Hematopoietic multipotent progenitor cell treated with erythropoietin and hydrocortisone succinate and interleukin-3 and kit ligand, for 8 days (in vitro differentiated cells): ENCODE measurements at regions not wholly inside any gene's neighbourhood (a gene's known extent, or its start where the extent isn't known, plus 50 kb on each side); places are given as distances from the start of the nearest gene placed in this dataset.
A peak's percentile ranks its signal among the peaks of the same experiment; 100 is the strongest.

Experiments used
- DNase-seq: peaks from one replicate; pipeline ENCODE4 v3.0.0-alpha.2; 2015

DNA sequence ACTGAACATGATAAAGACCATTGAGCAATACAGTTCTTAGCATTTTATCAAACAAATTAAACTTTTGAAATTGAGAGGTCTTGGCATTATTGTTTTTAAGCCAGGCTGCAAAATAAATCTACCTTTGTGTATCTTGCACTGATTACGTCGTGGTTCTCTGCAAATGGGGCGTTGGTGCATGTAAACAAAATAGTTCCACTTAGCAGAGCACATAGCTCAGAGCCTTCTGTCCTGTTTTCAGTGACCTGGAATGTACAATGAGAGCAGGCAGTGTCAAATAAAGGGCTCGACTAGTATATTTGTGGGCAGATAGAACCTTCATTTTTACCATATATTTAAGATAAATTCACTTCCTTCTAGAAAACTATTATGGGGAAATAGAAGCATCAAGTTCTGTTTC lies 333.9 kb upstream of the SMIM30 start:
- no peak for DNase-seq

DNA sequence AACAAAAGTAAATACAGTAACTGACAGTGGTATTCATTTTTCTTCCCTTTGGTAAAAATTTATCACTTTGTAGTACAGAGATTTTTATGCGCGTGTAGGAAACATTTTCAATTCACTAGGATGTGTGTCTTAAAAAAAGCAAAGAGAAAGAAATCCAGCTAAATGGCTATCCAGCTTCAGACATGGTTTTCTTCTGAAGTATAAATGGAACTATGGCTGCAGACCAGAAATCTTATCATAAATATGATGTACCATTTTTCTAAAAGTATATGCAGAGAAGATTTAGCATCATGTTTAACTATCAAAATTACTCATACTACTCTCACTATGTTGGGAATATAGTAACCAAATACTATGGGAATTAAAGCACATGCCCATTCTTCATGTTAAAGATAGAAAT lies 328.4 kb upstream of the SMIM30 start:
- DNase-seq = no peak

DNA sequence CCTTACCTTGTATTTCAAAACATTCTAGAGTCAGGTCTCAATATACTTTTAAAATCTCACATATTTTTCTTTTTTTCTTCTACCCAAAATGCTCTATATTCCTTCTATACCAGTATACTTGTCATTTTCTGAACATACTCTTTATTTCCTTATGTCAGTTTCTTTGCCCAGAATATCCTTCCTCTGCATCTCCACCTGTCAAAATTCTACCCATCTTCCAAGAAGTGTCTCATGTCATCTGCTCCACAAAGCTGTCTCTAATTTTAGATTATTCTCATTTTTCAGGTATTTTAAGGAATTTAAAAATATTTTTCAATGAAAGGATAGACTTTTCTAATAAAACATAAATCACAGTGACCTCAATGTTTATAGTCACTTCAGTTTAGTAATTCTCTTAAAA lies 328.0 kb upstream of the SMIM30 start:
- no peak for DNase-seq

GRCh38 chr7:113444261-113444660 lies 325.9 kb upstream of the SMIM30 start:
- no peak for DNase-seq

- no peak for DNase-seq
Measured at GRCh38 chr7:113440173-113440572, 321.8 kb upstream of the SMIM30 start.

DNA sequence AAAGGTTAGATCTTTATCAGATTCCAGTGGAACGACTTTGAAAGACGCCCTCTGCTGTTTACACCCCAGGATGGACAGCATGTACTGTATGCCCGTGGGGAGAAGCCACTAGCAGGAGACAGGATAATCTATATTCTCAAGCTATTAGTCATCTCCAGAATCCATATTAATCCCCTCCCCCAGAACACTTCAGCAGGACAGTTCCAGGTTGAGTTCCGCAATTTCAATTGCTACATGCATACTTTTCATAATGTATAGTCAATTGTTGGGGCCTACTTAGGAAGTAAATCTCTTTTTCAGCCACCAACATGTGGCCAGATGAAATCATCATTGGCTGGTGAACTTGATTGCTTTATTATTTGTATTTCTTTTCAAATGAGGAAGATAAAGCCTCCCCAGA lies 313.1 kb upstream of the SMIM30 start:
- no peak for DNase-seq

GRCh38 chr7:113424185-113424817 lies 305.9 kb upstream of the SMIM30 start:
- DNase-seq = no peak

- DNase-seq = peak; percentile 90
Measured at GRCh38 chr7:113421696-113422330, 303.5 kb upstream of the SMIM30 start.

DNA sequence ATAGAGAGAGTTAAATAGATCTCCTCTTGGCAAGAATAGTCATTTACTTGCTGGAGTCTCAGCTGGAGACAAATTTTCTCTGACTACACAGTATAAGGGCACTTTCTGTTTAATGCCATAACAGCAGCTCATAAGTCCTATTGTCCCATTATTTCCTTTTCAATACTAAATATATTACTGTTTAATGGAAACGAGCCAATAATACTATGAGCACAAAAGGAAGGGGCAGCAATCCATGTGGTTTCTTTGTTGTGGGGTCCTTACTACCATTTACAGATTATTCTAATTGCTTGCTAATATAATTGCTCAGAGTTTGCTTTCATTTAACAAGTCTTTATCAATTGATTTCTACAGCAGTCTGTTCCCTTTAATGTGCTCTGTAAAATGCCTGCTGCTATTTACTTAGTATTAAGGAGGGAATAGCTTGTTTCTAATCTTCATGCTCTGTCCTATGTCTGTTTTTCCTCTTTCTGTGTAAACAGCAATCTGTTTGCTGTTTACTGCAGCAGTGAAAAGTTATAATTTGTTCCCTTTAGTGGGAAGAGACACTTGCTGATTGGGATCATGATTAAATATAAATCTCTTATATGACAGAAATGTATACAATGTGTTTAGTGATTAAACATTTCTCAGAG lies 296.2 kb upstream of the SMIM30 start:
- DNase-seq = no peak

DNA sequence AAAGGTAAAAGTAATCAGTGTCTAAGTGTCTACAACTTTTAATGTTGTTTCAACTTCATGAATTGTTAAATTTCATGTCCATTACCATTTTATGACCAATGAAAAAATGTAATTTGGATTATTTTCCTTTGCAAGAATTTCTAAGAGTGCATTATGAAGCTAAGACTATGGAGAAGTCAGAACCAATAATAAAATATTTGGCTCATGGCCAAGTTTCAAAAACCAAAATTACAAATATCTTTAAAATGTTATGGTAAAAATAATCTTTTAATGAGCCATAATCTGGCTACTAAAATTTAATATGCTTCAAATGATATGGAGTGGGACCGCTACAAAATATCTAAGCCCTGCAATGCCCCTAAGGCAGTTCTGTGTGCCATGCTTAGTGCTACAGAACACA lies 294.1 kb upstream of the SMIM30 start:
- no peak for DNase-seq

DNA sequence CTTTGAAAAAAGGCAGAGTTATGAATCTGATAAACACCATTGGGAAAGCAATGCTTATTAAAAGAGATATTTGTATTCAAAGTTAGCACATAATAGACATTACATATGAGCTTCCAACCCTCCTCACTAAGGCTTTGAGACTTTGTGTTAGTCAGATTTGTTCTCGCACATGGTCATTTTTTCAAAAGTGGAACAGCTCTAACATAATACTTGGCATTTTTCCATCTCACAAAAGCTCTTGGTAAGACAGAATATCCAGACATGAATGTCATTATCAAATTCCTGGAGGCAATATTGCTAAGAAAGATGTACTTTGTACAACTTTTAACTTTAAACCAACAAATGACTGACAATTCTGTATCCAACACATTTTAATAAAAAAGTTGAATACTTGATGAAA lies 292.4 kb upstream of the SMIM30 start:
- no peak for DNase-seq

DNA sequence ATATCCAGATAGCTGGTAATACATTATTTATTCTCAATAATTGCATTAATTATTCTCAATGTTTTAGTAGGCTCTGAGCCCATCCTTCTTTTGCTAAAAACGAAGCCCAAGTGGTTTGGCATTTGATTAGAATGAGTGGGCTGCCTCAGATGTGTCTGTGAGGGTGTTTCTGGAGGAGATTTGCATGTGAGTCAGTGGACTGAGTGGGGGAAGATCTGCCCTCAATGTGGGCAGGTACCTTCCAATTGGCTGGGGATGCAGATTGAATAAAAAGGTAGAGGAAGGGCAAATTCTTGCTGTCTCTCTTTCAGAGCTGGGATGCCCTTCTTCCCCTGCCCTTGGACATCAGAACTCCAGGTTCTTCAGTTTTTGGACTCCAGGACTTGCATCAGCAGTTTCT lies 290.6 kb upstream of the SMIM30 start:
- no peak for DNase-seq

GRCh38 chr7:113405296-113406056 lies 287.1 kb upstream of the SMIM30 start:
- DNase-seq = no peak

GRCh38 chr7:113404245-113404644 lies 285.9 kb upstream of the SMIM30 start:
- peak; percentile 27 for DNase-seq

GRCh38 chr7:113402482-113402881 lies 284.1 kb upstream of the SMIM30 start:
- DNase-seq = no peak

GRCh38 chr7:113402005-113402404 lies 283.7 kb upstream of the SMIM30 start:
- no peak for DNase-seq

DNA sequence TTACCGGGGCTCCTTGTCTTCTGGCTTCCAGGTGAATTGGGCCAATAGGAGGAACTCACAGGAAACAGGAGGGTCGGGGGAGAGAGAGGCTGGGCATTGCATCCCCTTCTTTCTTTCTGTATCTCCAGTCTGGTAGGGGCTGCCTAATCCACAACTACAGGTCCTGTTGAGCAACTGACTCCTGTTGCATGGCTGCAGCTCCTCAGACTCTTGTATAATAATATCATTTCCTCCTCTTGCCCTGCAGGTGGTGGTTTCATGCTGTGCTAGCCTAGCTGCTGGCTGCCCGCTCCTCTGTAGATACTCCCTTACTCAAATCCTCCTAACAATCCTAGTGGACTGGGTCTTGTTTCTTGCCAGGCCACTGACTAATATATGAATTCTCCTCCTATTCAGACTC lies 276.5 kb upstream of the SMIM30 start:
- no peak for DNase-seq

GRCh38 chr7:113392841-113393540 lies 274.6 kb upstream of the SMIM30 start:
- no peak for DNase-seq

GRCh38 chr7:113392421-113392820 lies 274.1 kb upstream of the SMIM30 start:
- no peak for DNase-seq

DNA sequence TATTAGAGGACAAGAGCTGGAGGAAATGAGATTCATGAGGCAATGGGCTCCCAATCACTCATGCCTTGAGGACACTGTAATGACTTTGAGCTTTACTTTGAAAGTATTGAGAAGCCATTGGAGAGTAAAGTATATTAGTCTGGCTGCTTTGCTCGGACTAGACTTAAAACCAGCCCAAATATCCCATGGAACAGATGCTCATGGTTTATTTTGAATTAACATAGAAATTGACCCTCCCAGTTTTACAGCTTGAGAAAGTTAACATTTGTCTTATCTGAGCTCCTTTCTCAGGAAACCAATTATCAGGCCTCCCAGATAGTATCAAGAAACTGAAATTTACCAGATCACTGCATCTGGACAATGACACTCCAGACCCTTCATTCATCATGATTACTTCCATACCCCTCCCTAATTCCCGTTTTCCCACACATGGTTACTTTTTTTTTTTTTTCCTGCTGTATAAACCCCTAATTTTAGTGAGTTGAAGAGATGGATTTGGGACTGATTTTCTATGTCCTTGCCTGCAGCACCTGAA lies 270.8 kb upstream of the SMIM30 start:
- no peak for DNase-seq

DNA sequence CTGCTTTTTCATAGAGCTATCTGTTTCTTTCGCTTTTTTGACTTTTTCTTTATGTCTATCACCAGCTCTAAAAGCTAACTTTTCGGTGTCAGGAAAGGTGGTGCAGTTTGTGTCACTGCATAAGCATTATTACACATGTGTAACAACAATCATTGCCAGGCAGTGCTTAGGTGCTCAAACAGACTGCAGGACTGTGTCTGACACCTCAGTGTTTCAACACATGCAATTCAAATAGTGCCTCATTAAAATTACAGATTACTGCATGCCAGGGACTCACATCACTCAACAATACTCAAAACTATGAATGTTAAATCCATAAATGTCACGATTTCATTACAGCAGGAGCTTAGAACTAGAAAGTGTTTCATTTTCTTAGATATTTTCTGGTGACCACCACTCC lies 265.3 kb upstream of the SMIM30 start:
- no peak for DNase-seq

GRCh38 chr7:113379746-113380145 lies 261.4 kb upstream of the SMIM30 start:
- no peak for DNase-seq

- no peak for DNase-seq
Measured at GRCh38 chr7:113374955-113375354, 256.6 kb upstream of the SMIM30 start.
